Peyer's patch (tissue), 4 donors: ENCODE measurements at regions not wholly inside any gene's neighbourhood (a gene's known extent, or its start where the extent isn't known, plus 50 kb on each side); places are given as distances from the start of the nearest gene placed in this dataset.

Experiments used
- POLR2A ChIP-seq, 2 donors: fragments of 450-650 bp; IDR thresholded peaks; one replicate each; pipeline ENCODE4 v1.5.1; 2017; ENCODE audit warnings: antibody characterized with exemption in 2 of 2, mild to moderate bottlenecking in 2 of 2, moderate library complexity in 2 of 2
- TF ChIP-seq, protein P1 (sequence below), 6 experiments: fragments of 450-650 bp in 4 of 6; fragments of 200-600 bp in 2 of 6; sonication (generic) in 1 of 6; IDR thresholded peaks; one replicate each; pipeline ENCODE4 v1.5.1; 2017 to 2019; ENCODE audit warnings: antibody characterized with exemption in 6 of 6, mild to moderate bottlenecking in 3 of 6, moderate library complexity in 1 of 6

- TF ChIP-seq, protein P1, sequence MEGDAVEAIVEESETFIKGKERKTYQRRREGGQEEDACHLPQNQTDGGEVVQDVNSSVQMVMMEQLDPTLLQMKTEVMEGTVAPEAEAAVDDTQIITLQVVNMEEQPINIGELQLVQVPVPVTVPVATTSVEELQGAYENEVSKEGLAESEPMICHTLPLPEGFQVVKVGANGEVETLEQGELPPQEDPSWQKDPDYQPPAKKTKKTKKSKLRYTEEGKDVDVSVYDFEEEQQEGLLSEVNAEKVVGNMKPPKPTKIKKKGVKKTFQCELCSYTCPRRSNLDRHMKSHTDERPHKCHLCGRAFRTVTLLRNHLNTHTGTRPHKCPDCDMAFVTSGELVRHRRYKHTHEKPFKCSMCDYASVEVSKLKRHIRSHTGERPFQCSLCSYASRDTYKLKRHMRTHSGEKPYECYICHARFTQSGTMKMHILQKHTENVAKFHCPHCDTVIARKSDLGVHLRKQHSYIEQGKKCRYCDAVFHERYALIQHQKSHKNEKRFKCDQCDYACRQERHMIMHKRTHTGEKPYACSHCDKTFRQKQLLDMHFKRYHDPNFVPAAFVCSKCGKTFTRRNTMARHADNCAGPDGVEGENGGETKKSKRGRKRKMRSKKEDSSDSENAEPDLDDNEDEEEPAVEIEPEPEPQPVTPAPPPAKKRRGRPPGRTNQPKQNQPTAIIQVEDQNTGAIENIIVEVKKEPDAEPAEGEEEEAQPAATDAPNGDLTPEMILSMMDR (IDR thresholded peaks at IDR 0.05) = no peak
- TF ChIP-seq POLR2A (IDR thresholded peaks at IDR 0.05) = no peak
Measured at GRCh38 chr10:75295868-75296441, 60.2 kb upstream of the COMTD1 start.
